Adrenal gland (tissue), 5 donors: ENCODE measurements at regions not wholly inside any gene's neighbourhood (a gene's known extent, or its start where the extent isn't known, plus 50 kb on each side); places are given as distances from the start of the nearest gene placed in this dataset.

ENCODE experiments used
- POLR2A ChIP-seq, 2 donors: fragments of 450-650 bp; IDR thresholded peaks; one replicate each; pipeline ENCODE4 v1.6.1; 2017; ENCODE audit warnings: antibody characterized with exemption in 2 of 2, mild to moderate bottlenecking in 2 of 2, moderate library complexity in 1 of 2
- TF ChIP-seq, protein P1 (sequence below), 6 experiments: fragments of 450-650 bp in 4 of 6; fragments of 200-600 bp in 2 of 6; sonication (generic) in 1 of 6; IDR thresholded peaks; 1 replicate in 5 of 6; 2 replicates in 1 of 6; pipeline versions ENCODE4 v1.5.1 to v1.8.0; 2016 to 2021; ENCODE audit warnings: antibody characterized with exemption in 6 of 6, mild to moderate bottlenecking in 2 of 6, moderate library complexity in 1 of 6
- donor health status: DM: no; HTN: no; CAD: no.

DNA sequence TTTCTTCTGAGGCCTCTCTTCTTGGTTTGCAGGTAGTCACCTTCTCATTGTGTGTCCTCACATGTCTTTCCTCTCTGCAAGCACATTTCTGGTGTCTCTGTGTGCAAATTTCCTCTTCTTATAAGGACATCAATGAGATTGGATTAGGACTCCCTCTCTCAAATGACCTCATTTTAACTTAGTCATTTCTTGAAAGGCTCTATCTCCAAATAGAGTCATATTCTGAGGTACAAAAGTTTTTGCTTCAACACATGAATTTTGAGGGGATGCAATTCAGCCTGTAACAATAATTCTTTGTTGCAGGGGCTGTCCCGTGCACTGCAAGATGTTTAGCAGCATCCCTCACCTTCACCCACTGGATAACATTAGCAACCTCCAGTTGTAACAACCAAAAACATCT is 115.0 kb upstream of the DCBLD2 start:
- TF ChIP-seq, protein P1, sequence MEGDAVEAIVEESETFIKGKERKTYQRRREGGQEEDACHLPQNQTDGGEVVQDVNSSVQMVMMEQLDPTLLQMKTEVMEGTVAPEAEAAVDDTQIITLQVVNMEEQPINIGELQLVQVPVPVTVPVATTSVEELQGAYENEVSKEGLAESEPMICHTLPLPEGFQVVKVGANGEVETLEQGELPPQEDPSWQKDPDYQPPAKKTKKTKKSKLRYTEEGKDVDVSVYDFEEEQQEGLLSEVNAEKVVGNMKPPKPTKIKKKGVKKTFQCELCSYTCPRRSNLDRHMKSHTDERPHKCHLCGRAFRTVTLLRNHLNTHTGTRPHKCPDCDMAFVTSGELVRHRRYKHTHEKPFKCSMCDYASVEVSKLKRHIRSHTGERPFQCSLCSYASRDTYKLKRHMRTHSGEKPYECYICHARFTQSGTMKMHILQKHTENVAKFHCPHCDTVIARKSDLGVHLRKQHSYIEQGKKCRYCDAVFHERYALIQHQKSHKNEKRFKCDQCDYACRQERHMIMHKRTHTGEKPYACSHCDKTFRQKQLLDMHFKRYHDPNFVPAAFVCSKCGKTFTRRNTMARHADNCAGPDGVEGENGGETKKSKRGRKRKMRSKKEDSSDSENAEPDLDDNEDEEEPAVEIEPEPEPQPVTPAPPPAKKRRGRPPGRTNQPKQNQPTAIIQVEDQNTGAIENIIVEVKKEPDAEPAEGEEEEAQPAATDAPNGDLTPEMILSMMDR (IDR thresholded peaks at IDR 0.05), result no peak
- TF ChIP-seq POLR2A (IDR thresholded peaks at IDR 0.05), result no peak
